Panc1 (cell line): ENCODE measurements at regions not wholly inside any gene's neighbourhood (a gene's known extent, or its start where the extent isn't known, plus 50 kb on each side); places are given as distances from the start of the nearest gene placed in this dataset.
"Not testable (repeated sequence)": the region's sequence is repeated elsewhere in the genome, so short reads cannot be mapped to it uniquely, and the experiment has no call there.

Experiments
- ATAC-seq: fragments of 200-7000 bp; cut with Tn5 transposase; 2 replicates; pipeline ENCODE4 v1.9.1; 2020; ENCODE audit warnings: mild to moderate bottlenecking, moderate library complexity
- BruUV-seq: library from RNA; stranded (reverse); fragments of 400-500 nt; replicated peaks from 2 replicates; lab custom pipeline; 2021; lab: Mats Ljungman, UMichigan
- CTCF ChIA-PET: fragments of 300-600 bp; sonication (Branson Sonifier 250); formaldehyde crosslinking; loops from one replicate; lab custom pipeline; 2022; ENCODE audit warnings: antibody characterized with exemption; lab: Charles Lee
- POLR2A ChIA-PET: fragments of 300-600 bp; sonication (Branson Sonifier 250); formaldehyde crosslinking; loops from one replicate; lab custom pipeline; 2022; ENCODE audit warnings: antibody characterized with exemption; lab: Charles Lee
- DNase-seq: peaks from one replicate; pipeline ENCODE4 v3.0.0-alpha.2; 2010; ENCODE audit warnings: low read depth, low spot score
- H3K27ac ChIP-seq: 2 replicates; pipeline ENCODE4 v1.5.1; 2011; ENCODE audit warnings: mild to moderate bottlenecking, low read length, inconsistent platforms
- H3K27me3 ChIP-seq: fragments of 200-500 bp; sonication (Bioruptor generic); 2 replicates; pipeline ENCODE4 v1.6.0; 2014; ENCODE audit warnings: low read length, inconsistent platforms; ENCODE audit not compliant: control insufficient read depth, insufficient read depth
- H3K36me3 ChIP-seq: fragments of 200-500 bp; sonication (Bioruptor generic); 2 replicates; pipeline ENCODE4 v1.5.1; 2014; ENCODE audit warnings: inconsistent platforms, mild to moderate bottlenecking, low read length, moderate library complexity; ENCODE audit not compliant: control insufficient read depth, insufficient read depth
- H3K4me1 ChIP-seq: 2 replicates; pipeline ENCODE4 v1.5.1; 2011; ENCODE audit warnings: inconsistent platforms, mild to moderate bottlenecking, low read length, moderate library complexity; ENCODE audit not compliant: control insufficient read depth, insufficient read depth
- H3K4me3 ChIP-seq, 2 experiments: 2 replicates each; pipeline ENCODE4 v1.5.1; 2011 to 2012; ENCODE audit warnings: low read depth in 2 of 2, low read length in 2 of 2, mild to moderate bottlenecking in 2 of 2, inconsistent platforms in 1 of 2, moderate library complexity in 1 of 2
- H3K9me3 ChIP-seq: fragments of 200-500 bp; sonication (Bioruptor generic); 2 replicates; pipeline ENCODE4 v1.5.1; 2014; ENCODE audit warnings: low read depth, mild to moderate bottlenecking, inconsistent platforms, low read length, moderate library complexity; ENCODE audit not compliant: control insufficient read depth, insufficient read depth
- POLR2AphosphoS5 ChIP-seq: IDR thresholded peaks from 2 replicates; pipeline ENCODE4 v1.6.1; 2012; ENCODE audit warnings: mild to moderate bottlenecking, low read depth, low read length, moderate library complexity
- SIN3A ChIP-seq: IDR thresholded peaks from 2 replicates; pipeline ENCODE4 v1.6.1; 2012; ENCODE audit warnings: low read depth, mild to moderate bottlenecking, low read length, moderate library complexity, borderline replicate concordance; ENCODE audit not compliant: insufficient read depth
- TCF7L2 ChIP-seq: IDR thresholded peaks from 2 replicates; pipeline ENCODE4 v1.6.1; 2011; ENCODE audit warnings: mild to moderate bottlenecking, low read depth, low read length, inconsistent platforms
- in situ Hi-C: cut with HindIII; loops from 2 replicates; pipeline ENCODE4 v1.10.0; 2016; ENCODE audit warnings: low sequenced_read_pairs, low pct_unique_long_range_greater_than_20kb
- intact Hi-C: fragments of 100-400 bp; cut with micrococcal nuclease; formaldehyde crosslinking; loops from one replicate; pipeline ENCODE4 v1.10.0; 2022; ENCODE audit not compliant: unreplicated experiment
- TF ChIP-seq, protein P1 (sequence below): fragments of 450-650 bp; IDR thresholded peaks from 2 replicates; pipeline ENCODE4 v1.5.1; 2017; ENCODE audit warnings: mild to moderate bottlenecking
- TF ChIP-seq, protein P2 (sequence below), 2 experiments: IDR thresholded peaks; 2 replicates each; pipeline ENCODE4 v1.6.1; 2011 to 2012; ENCODE audit warnings: low read depth in 2 of 2, control low read depth in 1 of 2, low read length in 1 of 2, mild to moderate bottlenecking in 1 of 2, moderate library complexity in 1 of 2; ENCODE audit not compliant: insufficient read depth in 1 of 2

DNA sequence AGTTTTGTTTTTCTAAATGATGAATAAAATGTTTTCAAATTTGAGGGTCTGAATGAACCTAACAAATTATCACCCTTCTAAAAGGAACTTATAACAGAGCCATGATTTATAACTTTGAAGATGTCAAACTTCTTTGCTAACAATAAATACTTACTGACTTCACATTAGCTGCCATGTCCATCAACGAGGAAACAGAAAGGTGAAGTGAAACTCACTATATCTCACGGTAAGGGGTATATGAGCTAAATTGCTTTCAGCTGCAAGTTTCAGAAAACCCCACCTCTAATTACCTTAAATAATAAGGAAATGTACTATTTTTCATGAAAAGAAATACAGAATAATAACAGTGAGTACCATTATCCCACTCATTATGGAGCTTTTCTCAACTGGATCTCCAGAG lies 350.8 kb upstream of the NT5C1B start:
- H3K27me3 ChIP-seq = no peaks in the 10 kb centered on the region
- no peak overlapping the region for H3K4me3 ChIP-seq
- H3K4me1 ChIP-seq = no peaks in the 10 kb centered on the region
- DNase-seq = no peak
- H3K36me3 ChIP-seq = no peaks in the 10 kb centered on the region
- ATAC-seq = no peak
- intact Hi-C loops = no loop called here
- H3K9me3 ChIP-seq = no peaks in the 10 kb centered on the region
- H3K27ac ChIP-seq = no peak overlapping the region
- TF ChIP-seq POLR2AphosphoS5 (no peak), SIN3A (no peak), TCF7L2 (no peak)
- TF ChIP-seq, protein P1, sequence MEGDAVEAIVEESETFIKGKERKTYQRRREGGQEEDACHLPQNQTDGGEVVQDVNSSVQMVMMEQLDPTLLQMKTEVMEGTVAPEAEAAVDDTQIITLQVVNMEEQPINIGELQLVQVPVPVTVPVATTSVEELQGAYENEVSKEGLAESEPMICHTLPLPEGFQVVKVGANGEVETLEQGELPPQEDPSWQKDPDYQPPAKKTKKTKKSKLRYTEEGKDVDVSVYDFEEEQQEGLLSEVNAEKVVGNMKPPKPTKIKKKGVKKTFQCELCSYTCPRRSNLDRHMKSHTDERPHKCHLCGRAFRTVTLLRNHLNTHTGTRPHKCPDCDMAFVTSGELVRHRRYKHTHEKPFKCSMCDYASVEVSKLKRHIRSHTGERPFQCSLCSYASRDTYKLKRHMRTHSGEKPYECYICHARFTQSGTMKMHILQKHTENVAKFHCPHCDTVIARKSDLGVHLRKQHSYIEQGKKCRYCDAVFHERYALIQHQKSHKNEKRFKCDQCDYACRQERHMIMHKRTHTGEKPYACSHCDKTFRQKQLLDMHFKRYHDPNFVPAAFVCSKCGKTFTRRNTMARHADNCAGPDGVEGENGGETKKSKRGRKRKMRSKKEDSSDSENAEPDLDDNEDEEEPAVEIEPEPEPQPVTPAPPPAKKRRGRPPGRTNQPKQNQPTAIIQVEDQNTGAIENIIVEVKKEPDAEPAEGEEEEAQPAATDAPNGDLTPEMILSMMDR = no peak
- TF ChIP-seq, protein P2, sequence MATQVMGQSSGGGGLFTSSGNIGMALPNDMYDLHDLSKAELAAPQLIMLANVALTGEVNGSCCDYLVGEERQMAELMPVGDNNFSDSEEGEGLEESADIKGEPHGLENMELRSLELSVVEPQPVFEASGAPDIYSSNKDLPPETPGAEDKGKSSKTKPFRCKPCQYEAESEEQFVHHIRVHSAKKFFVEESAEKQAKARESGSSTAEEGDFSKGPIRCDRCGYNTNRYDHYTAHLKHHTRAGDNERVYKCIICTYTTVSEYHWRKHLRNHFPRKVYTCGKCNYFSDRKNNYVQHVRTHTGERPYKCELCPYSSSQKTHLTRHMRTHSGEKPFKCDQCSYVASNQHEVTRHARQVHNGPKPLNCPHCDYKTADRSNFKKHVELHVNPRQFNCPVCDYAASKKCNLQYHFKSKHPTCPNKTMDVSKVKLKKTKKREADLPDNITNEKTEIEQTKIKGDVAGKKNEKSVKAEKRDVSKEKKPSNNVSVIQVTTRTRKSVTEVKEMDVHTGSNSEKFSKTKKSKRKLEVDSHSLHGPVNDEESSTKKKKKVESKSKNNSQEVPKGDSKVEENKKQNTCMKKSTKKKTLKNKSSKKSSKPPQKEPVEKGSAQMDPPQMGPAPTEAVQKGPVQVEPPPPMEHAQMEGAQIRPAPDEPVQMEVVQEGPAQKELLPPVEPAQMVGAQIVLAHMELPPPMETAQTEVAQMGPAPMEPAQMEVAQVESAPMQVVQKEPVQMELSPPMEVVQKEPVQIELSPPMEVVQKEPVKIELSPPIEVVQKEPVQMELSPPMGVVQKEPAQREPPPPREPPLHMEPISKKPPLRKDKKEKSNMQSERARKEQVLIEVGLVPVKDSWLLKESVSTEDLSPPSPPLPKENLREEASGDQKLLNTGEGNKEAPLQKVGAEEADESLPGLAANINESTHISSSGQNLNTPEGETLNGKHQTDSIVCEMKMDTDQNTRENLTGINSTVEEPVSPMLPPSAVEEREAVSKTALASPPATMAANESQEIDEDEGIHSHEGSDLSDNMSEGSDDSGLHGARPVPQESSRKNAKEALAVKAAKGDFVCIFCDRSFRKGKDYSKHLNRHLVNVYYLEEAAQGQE (IDR thresholded peaks at IDR 0.05; ENCODE audit: insufficient read depth in 1 of 2, low read depth in 2 of 2, low read length in 1 of 2) = no peak
- no TSS peak for BruUV-seq
- ChIA-PET POLR2A (no interaction called here), CTCF (no interaction called here)
- in situ Hi-C loops = no loop called here

DNA sequence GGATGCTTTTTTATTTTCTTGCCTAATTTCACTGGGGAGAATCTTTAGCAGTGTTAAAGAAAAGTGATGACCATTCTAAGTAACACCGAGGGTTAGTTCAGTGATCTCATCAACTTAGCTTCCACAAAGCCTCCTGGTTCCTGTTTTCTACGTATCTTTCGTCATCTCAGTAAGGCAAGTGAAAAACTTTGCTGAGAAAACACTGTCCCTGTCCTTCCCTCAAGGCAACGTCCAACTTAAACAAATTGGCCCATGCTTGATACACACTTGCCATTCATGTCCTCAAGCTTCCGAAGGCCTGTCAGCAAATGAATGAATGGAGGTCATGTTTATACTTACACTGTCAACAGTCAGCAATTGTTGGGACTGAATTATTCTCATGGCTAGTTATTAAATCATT lies 350.4 kb upstream of the NT5C1B start:
- BruUV-seq, H3K36me3 ChIP-seq, POLR2A ChIA-PET, CTCF ChIA-PET, ATAC-seq, H3K4me3 ChIP-seq, DNase-seq, H3K27ac ChIP-seq, H3K27me3 ChIP-seq, H3K9me3 ChIP-seq, in situ Hi-C loops, intact Hi-C loops, H3K4me1 ChIP-seq: not testable (repeated sequence)

- Histone ChIP-seq H3K36me3 (no peaks in the 10 kb centered on the region), H3K27ac (no peak overlapping the region), H3K4me1 (no peaks in the 10 kb centered on the region), H3K9me3 (no peaks in the 10 kb centered on the region), H3K27me3 (no peaks in the 10 kb centered on the region), H3K4me3 (no peak overlapping the region)
- DNase-seq = no peak
- in situ Hi-C loops = no loop called here
- intact Hi-C loops = no loop called here
- no TSS peak for BruUV-seq
- ATAC-seq = no peak
- CTCF ChIA-PET = no interaction called here
- POLR2A ChIA-PET = no interaction called here
- TF ChIP-seq POLR2AphosphoS5 (no peak), SIN3A (no peak), TCF7L2 (no peak)
- TF ChIP-seq, protein P1 = no peak
- TF ChIP-seq, protein P2 (IDR thresholded peaks at IDR 0.05; ENCODE audit: insufficient read depth in 1 of 2, low read depth in 2 of 2, low read length in 1 of 2) = no peak
Observed at GRCh38 chr2:18934886-18935285, 345.5 kb upstream of the NT5C1B start.
